SK-N-MC (cell line): ENCODE measurements at regions not wholly inside any gene's neighbourhood (a gene's known extent, or its start where the extent isn't known, plus 50 kb on each side); places are given as distances from the start of the nearest gene placed in this dataset.

Experiments
- EZH2 ChIP-seq: fragments of 200-600 bp; sonication (generic); IDR thresholded peaks from one replicate; pipeline ENCODE4 v1.6.1; 2017; ENCODE audit warnings: antibody characterized with exemption
- POLR2AphosphoS5 ChIP-seq: IDR thresholded peaks from 2 replicates; pipeline ENCODE4 v1.6.1; 2012; ENCODE audit warnings: mild to moderate bottlenecking, low read depth, low read length, borderline replicate concordance

GRCh38 chr3:84440291-84440690 lies 518.5 kb upstream of the CADM2 start:
- TF ChIP-seq POLR2AphosphoS5: no peak
- TF ChIP-seq EZH2: no peak
